Upper lobe of right lung (tissue), 1 donor: ENCODE measurements at regions not wholly inside any gene's neighbourhood (a gene's known extent, or its start where the extent isn't known, plus 50 kb on each side); places are given as distances from the start of the nearest gene placed in this dataset.

Source experiments
- ATAC-seq: fragments of 200-7000 bp; cut with Tn5 transposase; one replicate; pipeline ENCODE4 v1.9.1; 2020; ENCODE audit warnings: mild to moderate bottlenecking, moderate library complexity
- DNase-seq: peaks from one replicate; pipeline ENCODE4 v3.0.0-alpha.2; 2020
- H3K27ac ChIP-seq: fragments of 200-600 bp; one replicate; pipeline ENCODE4 v1.8.0; 2022
- H3K27me3 ChIP-seq: fragments of 200-600 bp; one replicate; pipeline ENCODE4 v1.8.0; 2022; ENCODE audit warnings: mild to moderate bottlenecking
- H3K36me3 ChIP-seq: fragments of 200-600 bp; one replicate; pipeline ENCODE4 v1.8.0; 2022
- H3K4me1 ChIP-seq: fragments of 200-600 bp; one replicate; pipeline ENCODE4 v1.8.0; 2022
- H3K4me3 ChIP-seq: fragments of 200-600 bp; one replicate; pipeline ENCODE4 v1.8.0; 2022; ENCODE audit warnings: mild to moderate bottlenecking
- H3K9me3 ChIP-seq: fragments of 200-600 bp; one replicate; pipeline ENCODE4 v1.8.0; 2022
- intact Hi-C: fragments of 100-400 bp; cut with DNase I; formaldehyde crosslinking; loops from one replicate; pipeline ENCODE4 v1.11.0; 2022
- TF ChIP-seq, protein P1 (sequence below): fragments of 200-600 bp; IDR thresholded peaks from one replicate; pipeline ENCODE4 v1.8.0; 2022; ENCODE audit warnings: antibody characterized with exemption
- donor health status: DM: no; HTN: yes; CAD: no; lungs with severe emphysema.

- Histone ChIP-seq H3K4me3 (no peak overlapping the region), H3K36me3 (no peaks in the 10 kb centered on the region), H3K27ac (no peak overlapping the region), H3K9me3 (no peaks in the 10 kb centered on the region), H3K4me1 (no peaks in the 10 kb centered on the region), H3K27me3 (no peaks in the 10 kb centered on the region)
- ATAC-seq (no peak), DNase-seq (no peak)
- TF ChIP-seq, protein P1, sequence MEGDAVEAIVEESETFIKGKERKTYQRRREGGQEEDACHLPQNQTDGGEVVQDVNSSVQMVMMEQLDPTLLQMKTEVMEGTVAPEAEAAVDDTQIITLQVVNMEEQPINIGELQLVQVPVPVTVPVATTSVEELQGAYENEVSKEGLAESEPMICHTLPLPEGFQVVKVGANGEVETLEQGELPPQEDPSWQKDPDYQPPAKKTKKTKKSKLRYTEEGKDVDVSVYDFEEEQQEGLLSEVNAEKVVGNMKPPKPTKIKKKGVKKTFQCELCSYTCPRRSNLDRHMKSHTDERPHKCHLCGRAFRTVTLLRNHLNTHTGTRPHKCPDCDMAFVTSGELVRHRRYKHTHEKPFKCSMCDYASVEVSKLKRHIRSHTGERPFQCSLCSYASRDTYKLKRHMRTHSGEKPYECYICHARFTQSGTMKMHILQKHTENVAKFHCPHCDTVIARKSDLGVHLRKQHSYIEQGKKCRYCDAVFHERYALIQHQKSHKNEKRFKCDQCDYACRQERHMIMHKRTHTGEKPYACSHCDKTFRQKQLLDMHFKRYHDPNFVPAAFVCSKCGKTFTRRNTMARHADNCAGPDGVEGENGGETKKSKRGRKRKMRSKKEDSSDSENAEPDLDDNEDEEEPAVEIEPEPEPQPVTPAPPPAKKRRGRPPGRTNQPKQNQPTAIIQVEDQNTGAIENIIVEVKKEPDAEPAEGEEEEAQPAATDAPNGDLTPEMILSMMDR = no peak
- intact Hi-C loops = no loop called here
Observed at GRCh38 chr6:21299216-21299615, 294.3 kb upstream of the SOX4 start.

DNA sequence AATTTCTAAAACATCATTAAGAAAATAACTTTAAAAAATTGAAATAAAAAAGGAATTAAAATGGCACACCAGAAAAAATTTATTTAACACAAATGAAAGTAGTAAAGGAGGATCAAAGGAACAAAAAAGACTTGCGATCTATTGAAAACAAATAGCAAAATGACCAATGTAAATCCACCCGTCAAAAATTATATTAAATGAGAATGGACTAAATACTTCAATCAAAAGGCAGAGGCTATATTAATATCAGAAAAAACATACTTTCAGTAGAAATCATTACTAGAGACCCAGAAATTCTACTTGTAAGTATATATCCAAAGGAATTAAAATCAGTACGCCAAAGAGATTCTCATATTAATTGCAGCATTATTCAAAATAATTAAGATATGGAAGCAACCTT is 293.1 kb upstream of the SOX4 start:
- no peak overlapping the region for H3K27ac ChIP-seq
- ATAC-seq = no peak
- H3K4me1 ChIP-seq = no peaks in the 10 kb centered on the region
- DNase-seq = no peak
- no peak overlapping the region for H3K4me3 ChIP-seq
- TF ChIP-seq, protein P1 = no peak
- H3K36me3 ChIP-seq = no peaks in the 10 kb centered on the region
- H3K27me3 ChIP-seq = no peaks in the 10 kb centered on the region
- intact Hi-C loops = no loop called here
- H3K9me3 ChIP-seq = no peaks in the 10 kb centered on the region

DNA sequence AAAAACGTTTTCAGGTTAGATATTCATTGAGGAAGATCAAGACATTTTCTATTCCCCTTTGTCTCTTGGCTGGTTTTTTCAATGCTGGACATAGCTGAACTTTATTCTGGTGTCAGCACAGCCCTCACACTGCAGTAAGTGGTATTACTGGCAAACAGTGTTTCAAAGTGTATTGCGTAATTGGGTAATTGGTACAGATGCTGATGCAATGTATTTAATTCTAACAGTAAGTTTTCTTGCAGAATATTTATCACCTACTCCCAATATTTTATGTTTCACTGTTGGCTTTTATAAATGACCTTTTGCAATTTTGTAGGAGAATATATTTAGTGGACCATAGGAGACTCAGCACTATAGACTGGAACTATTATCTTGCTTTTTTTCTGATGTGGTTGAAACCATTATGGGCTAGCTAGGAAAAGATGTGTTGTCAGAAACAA is 287.6 kb upstream of the SOX4 start:
- H3K36me3 ChIP-seq = no peaks in the 10 kb centered on the region
- no peak overlapping the region for H3K27ac ChIP-seq
- no peak overlapping the region for H3K4me3 ChIP-seq
- TF ChIP-seq, protein P1 = no peak
- H3K27me3 ChIP-seq = no peaks in the 10 kb centered on the region
- H3K4me1 ChIP-seq = no peaks in the 10 kb centered on the region
- no peak for DNase-seq
- H3K9me3 ChIP-seq = no peaks in the 10 kb centered on the region
- intact Hi-C loops = no loop called here
- peak; percentile 74 for ATAC-seq

DNA sequence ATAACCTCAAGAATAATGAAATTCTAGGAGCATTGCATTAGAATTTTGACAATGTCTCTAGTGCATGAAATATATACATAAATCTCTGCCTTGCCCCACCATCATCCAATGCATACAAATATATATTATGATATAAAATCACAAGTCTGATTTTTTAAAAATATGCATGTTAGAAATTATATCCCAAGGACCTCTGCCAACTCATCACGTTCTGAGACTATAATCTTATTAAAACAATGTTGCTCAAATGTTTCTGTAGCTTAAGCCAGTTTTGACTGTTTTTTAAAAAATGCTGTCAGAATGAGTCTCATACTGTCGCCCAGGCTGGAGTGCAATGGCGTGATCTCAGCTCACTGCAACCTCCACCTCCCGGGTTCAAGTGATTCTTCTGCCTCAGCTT is 287.0 kb upstream of the SOX4 start:
- Histone ChIP-seq H3K4me3 (no peak overlapping the region), H3K27me3 (no peaks in the 10 kb centered on the region), H3K36me3 (no peaks in the 10 kb centered on the region), H3K9me3 (no peaks in the 10 kb centered on the region), H3K27ac (no peak overlapping the region), H3K4me1 (no peaks in the 10 kb centered on the region)
- DNase-seq (no peak), ATAC-seq (no peak)
- intact Hi-C loops = no loop called here
- TF ChIP-seq, protein P1 = no peak

- intact Hi-C loops = no loop called here
- TF ChIP-seq, protein P1 = no peak
- no peak for ATAC-seq
- Histone ChIP-seq H3K27ac (no peak overlapping the region), H3K9me3 (no peaks in the 10 kb centered on the region), H3K27me3 (no peaks in the 10 kb centered on the region), H3K4me3 (no peak overlapping the region), H3K4me1 (no peaks in the 10 kb centered on the region), H3K36me3 (no peaks in the 10 kb centered on the region)
- no peak for DNase-seq
Observed at GRCh38 chr6:21309807-21310221, 283.7 kb upstream of the SOX4 start.

DNA sequence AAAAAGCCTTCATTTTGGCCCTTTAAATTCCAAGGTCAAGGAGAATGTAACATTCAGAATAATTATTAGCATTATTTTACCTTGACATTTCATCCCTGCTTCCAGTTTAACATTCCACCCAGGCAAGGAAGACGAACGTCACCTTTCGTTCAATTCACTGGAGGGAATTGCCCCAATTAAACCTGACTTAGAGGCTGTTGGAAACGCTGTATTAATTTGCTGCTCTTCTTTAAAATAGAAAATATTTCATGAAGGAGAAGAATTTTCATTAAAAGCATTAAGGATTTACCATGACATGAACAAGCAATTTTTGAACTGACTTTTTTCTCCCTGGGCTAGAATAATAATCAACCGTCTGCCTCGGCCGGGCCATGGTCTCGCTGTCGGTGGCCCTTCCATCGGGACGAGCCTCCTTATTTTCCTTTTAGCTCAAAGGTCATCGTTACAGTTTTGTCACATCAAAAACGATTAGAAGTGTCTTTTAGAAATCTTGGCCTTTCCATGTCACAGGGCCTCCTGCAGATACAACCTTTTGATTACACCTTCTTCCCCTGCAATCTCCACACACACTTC is 282.9 kb upstream of the SOX4 start:
- Histone ChIP-seq H3K36me3 (no peaks in the 10 kb centered on the region), H3K4me3 (no peak overlapping the region), H3K9me3 (no peaks in the 10 kb centered on the region), H3K4me1 (no peaks in the 10 kb centered on the region), H3K27ac (no peak overlapping the region), H3K27me3 (no peaks in the 10 kb centered on the region)
- DNase-seq = no peak
- TF ChIP-seq, protein P1 = no peak
- intact Hi-C loops = no loop called here
- ATAC-seq = no peak
